HAP-1 (cell line): ENCODE measurements at regions not wholly inside any gene's neighbourhood (a gene's known extent, or its start where the extent isn't known, plus 50 kb on each side); places are given as distances from the start of the nearest gene placed in this dataset.

Experiments
- DNase-seq, 2 experiments: peaks; one replicate each; pipeline ENCODE4 v3.0.0-alpha.2; 2016 to 2020; ENCODE audit warnings: low spot score in 2 of 2
- H3K27me3 ChIP-seq: fragments of 250-450 bp; sonication (Bioruptor Pico); 2 replicates; pipeline ENCODE4 v1.5.1; 2020; ENCODE audit warnings: low read depth, mild to moderate bottlenecking, moderate library complexity
- H3K36me3 ChIP-seq: fragments of 250-450 bp; sonication (Bioruptor Pico); replicated peaks from 2 replicates; pipeline ENCODE4 v1.5.1; 2020; ENCODE audit warnings: mild to moderate bottlenecking
- H3K4me1 ChIP-seq: fragments of 250-450 bp; sonication (Bioruptor Pico); 2 replicates; pipeline ENCODE4 v1.5.1; 2020; ENCODE audit warnings: mild to moderate bottlenecking
- H3K4me3 ChIP-seq: fragments of 250-450 bp; sonication (Bioruptor Pico); 2 replicates; pipeline ENCODE4 v1.5.1; 2020; ENCODE audit warnings: mild to moderate bottlenecking, moderate library complexity
- H3K9me3 ChIP-seq: fragments of 250-450 bp; sonication (Bioruptor Pico); 2 replicates; pipeline ENCODE4 v1.5.1; 2020; ENCODE audit warnings: mild to moderate bottlenecking, moderate library complexity
- in situ Hi-C: fragments of 300-500 bp; cut with MboI; formaldehyde crosslinking; loops from 3 replicates; pipeline ENCODE4 v1.14.3; 2020; ENCODE audit warnings: low sequenced_read_pairs, inconsistent platforms, mixed read lengths

DNA sequence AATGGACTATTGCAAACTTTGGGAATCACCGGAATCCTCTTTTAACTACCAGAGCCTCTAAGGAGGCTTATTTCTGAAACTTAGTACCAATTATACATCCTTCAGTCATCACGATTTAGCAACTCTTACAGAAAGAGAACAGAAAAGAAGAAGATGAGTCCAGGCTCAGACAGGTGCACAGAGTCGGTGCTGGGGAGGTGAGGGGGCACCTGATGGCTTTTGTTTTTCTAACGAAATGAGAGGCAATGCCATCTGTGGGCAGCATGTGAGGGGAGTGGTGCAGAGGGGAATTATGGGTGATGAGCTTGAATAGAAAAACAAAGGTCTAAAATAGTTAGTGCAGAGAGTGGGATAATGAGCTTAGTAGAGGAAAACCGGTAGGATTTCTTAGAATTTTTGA, 522.6 kb downstream of the CMPK2 start:
- Histone ChIP-seq H3K4me3 (no peak overlapping the region), H3K36me3 (no peaks in the 10 kb centered on the region), H3K27me3 (no peaks in the 10 kb centered on the region; the same call in 1 of the 2 replicates), H3K9me3 (no peaks in the 10 kb centered on the region), H3K4me1 (no peaks in the 10 kb centered on the region)
- in situ Hi-C loops = no loop called here
- no peak for DNase-seq

GRCh38 chr2:6352247-6352646, 513.5 kb downstream of the CMPK2 start:
- no peak for DNase-seq
- Histone ChIP-seq H3K4me1 (no peaks in the 10 kb centered on the region), H3K9me3 (no peaks in the 10 kb centered on the region), H3K27me3 (no peaks in the 10 kb centered on the region), H3K4me3 (no peak overlapping the region), H3K36me3 (no peaks in the 10 kb centered on the region)
- in situ Hi-C loops = no loop called here

DNA sequence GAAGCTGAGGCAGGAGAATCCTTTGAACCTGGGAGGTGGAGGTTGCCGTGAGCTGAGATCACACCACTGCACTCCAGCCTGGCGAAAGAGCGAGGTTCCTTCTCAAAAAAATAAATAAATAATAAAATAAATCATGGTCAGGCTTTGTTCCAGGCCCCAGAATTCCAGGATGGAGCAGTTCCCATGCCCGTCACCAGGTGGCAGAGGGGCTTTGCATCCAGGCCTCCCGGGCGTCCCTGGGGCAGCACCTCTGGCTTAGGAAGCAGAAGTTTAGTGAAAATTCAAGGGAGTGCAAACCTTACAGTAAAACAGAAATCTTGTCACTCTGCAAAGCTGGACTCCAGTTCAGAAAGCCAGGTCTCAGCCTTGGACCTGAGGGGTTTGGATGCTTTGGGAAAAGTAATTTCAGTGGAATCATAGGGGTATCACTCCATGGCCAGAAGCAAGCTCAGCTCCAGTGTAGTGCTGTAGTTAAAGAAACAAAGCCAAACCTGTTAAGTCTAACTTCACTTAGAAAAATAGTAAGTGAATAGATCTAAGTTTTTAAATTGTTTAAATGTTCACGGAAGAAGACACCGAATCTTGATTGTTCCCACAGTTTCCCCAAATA, 512.7 kb downstream of the CMPK2 start:
- Histone ChIP-seq H3K36me3 (no peaks in the 10 kb centered on the region), H3K4me3 (no peak overlapping the region), H3K9me3 (no peaks in the 10 kb centered on the region), H3K27me3 (no peaks in the 10 kb centered on the region), H3K4me1 (no peaks in the 10 kb centered on the region)
- peak in 1 of 2 experiments; percentile 43 for DNase-seq
- in situ Hi-C loops = no loop called here

- in situ Hi-C loops = no loop called here
- DNase-seq = no peak
- no peaks in the 10 kb centered on the region for H3K9me3 ChIP-seq
- no peak overlapping the region for H3K4me3 ChIP-seq
- H3K27me3 ChIP-seq = no peaks in the 10 kb centered on the region
- no peaks in the 10 kb centered on the region for H3K36me3 ChIP-seq
- H3K4me1 ChIP-seq = no peaks in the 10 kb centered on the region
These were observed 512.0 kb downstream of the CMPK2 start for GRCh38 chr2:6353669-6354068.

DNA sequence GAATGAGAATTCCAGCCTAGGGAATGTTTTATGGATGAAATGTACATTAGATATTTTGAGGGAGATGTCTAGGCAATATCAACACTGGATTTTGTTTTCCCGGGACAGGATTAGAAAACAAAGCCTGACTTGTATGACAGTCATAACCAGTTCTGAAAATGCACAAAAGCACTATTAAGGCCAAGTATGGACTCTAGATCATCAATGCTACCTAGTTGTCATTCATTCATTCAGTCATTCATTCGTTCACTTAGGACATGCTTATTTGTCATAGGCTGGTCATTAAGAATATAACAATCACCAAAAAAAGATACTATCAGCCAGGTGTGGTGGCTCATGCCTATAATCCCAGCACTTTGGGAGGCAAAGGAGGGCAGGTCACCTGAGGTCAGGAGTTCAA, 511.2 kb downstream of the CMPK2 start:
- in situ Hi-C loops = no loop called here
- H3K36me3 ChIP-seq = no peaks in the 10 kb centered on the region

DNA sequence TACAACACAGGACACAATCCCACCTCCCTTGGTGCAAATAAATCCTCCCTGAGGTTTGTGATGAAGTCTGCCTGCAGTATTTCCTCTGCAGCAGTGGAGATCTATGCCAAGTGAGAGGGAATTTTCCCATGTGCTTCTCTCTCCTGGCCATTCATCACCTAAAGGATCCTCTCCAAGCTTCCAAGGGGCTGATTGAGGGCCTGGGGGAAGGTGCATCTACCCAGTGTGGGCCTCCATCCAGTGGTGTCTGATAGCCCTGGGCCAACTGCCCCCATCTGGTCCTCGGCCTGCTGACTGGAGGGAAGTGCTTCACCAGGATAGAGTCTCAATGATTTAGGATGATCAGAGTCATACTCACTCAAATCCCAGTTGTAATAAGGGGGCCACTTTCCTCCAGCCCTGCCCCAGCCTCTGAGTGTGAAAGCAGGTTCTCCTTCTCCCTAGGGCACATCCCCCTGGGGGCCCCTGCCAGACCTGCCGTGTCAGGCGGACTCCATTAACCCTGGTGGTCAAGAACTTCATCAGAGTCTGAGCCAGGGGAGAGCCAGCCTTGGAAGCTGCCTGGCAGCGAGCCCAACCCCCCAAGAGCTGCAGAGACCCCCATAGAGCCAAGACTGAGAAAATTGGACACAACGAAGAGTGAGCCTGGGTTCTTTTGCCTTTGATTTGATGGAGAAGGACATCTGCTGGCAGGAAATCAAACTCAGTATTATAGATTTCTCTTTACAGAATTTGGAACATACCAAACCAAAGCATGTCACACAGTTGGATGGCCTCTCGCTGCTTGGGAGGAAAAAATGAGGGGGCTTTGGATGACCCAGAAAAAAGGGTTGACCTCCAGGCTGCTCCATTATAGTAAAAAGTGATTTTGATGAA, 509.6 kb downstream of the CMPK2 start:
- no peak for DNase-seq
- no peaks in the 10 kb centered on the region for H3K27me3 ChIP-seq
- H3K36me3 ChIP-seq = no peaks in the 10 kb centered on the region
- in situ Hi-C loops = no loop called here
- no peaks in the 10 kb centered on the region for H3K4me1 ChIP-seq
- H3K4me3 ChIP-seq = no peak overlapping the region
- H3K9me3 ChIP-seq = no peaks in the 10 kb centered on the region

More for the DNA sequence above, 511.2 kb downstream of the CMPK2 start:
- no peaks in the 10 kb centered on the region for H3K4me1 ChIP-seq
- DNase-seq = no peak
- H3K9me3 ChIP-seq = no peaks in the 10 kb centered on the region
- no peak overlapping the region for H3K4me3 ChIP-seq
- H3K27me3 ChIP-seq = no peaks in the 10 kb centered on the region

GRCh38 chr2:6358546-6358945, 507.2 kb downstream of the CMPK2 start:
- Histone ChIP-seq H3K9me3 (no peaks in the 10 kb centered on the region), H3K27me3 (no peaks in the 10 kb centered on the region), H3K4me1 (no peaks in the 10 kb centered on the region), H3K4me3 (no peak overlapping the region), H3K36me3 (no peaks in the 10 kb centered on the region)
- DNase-seq = no peak
- in situ Hi-C loops = no loop called here

DNA sequence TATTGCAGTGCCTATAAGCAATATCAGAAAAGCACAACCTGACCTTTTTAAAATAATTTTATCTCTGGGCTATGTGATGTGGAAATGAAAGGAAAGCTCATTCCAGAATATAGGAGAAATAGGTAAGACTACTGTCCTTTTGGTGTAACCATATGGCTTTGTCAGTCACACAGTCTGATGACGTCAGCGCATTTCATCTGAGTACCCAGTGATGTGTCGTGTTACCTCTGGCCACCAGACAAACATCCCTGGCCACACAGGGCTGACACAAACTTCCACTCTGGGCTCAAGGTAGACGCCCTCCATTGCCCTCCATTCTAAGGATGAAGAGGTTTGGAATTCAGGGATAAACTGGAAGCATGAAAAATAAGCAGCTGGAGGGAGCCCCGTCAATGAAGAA, 506.7 kb downstream of the CMPK2 start:
- no peaks in the 10 kb centered on the region for H3K4me1 ChIP-seq
- no peaks in the 10 kb centered on the region for H3K27me3 ChIP-seq
- no peak for DNase-seq
- in situ Hi-C loops = no loop called here
- H3K4me3 ChIP-seq = no peak overlapping the region
- no peaks in the 10 kb centered on the region for H3K9me3 ChIP-seq
- no peaks in the 10 kb centered on the region for H3K36me3 ChIP-seq

GRCh38 chr2:6359964-6360363, 505.7 kb downstream of the CMPK2 start:
- Histone ChIP-seq H3K4me1 (no peaks in the 10 kb centered on the region), H3K27me3 (no peaks in the 10 kb centered on the region), H3K9me3 (no peaks in the 10 kb centered on the region), H3K4me3 (no peak overlapping the region), H3K36me3 (no peaks in the 10 kb centered on the region)
- in situ Hi-C loops = no loop called here
- no peak for DNase-seq

GRCh38 chr2:6362671-6363450, 502.8 kb downstream of the CMPK2 start:
- DNase-seq = no peak
- in situ Hi-C loops = no loop called here
- no peaks in the 10 kb centered on the region for H3K4me1 ChIP-seq

GRCh38 chr2:6368281-6368680, 497.4 kb downstream of the CMPK2 start:
- H3K9me3 ChIP-seq = peaks cover 3% of the 10 kb centered on the region; the same call in 1 of the 2 replicates
- no peak overlapping the region for H3K4me3 ChIP-seq
- DNase-seq = no peak
- H3K4me1 ChIP-seq = no peaks in the 10 kb centered on the region
- no peaks in the 10 kb centered on the region for H3K27me3 ChIP-seq
- in situ Hi-C loops = no loop called here
- no peaks in the 10 kb centered on the region for H3K36me3 ChIP-seq

More at GRCh38 chr2:6362671-6363450, 502.8 kb downstream of the CMPK2 start:
- H3K36me3 ChIP-seq = no peaks in the 10 kb centered on the region
- H3K9me3 ChIP-seq = peaks cover 3% of the 10 kb centered on the region; the same call in 1 of the 2 replicates
- H3K27me3 ChIP-seq = no peaks in the 10 kb centered on the region
- H3K4me3 ChIP-seq = no peak overlapping the region

- no peak for DNase-seq
- in situ Hi-C loops = no loop called here
- H3K4me3 ChIP-seq = no peak overlapping the region
- peaks cover 3% of the 10 kb centered on the region; the same call in 1 of the 2 replicates for H3K9me3 ChIP-seq
- H3K36me3 ChIP-seq = no peaks in the 10 kb centered on the region
- H3K27me3 ChIP-seq = no peaks in the 10 kb centered on the region
- no peaks in the 10 kb centered on the region for H3K4me1 ChIP-seq
These were observed 496.4 kb downstream of the CMPK2 start for GRCh38 chr2:6369266-6369665.

DNA sequence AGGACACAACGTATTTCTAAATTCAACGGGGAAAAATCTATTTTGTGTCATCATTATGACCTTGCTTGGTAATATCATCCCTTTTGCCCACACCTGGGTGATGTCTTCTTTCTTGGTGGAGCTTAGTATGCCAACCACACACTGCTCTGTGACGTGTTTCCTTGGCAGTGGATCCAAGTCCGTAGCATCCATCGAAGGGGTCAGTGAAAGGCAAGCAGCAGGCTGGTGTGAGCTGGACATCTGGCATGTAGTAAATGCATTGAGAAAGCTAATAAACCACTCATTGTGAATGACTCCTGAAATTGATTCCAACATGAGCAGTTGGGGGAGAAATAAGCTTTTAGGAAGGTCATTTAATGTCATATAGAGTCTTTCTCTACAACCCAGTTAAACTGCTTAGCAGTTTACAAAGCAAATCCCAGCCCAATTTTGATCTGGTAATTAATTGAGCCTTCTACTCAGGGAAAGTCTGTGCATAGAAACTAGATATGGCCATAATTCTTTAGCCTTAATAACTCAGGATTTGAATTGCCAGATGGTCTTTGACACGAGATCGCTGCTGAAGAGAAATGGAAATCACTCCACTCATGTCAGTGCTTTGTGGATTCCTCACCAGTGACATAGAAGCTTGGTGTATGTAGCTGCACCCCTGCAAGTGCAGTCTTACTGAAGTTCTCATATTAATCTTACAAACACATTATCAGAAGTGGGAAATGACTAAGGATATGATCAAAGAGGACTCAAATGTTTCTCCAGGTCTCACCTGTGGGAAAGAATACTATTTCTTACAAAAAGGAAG, 494.8 kb downstream of the CMPK2 start:
- no peaks in the 10 kb centered on the region for H3K36me3 ChIP-seq
- H3K27me3 ChIP-seq = no peaks in the 10 kb centered on the region
- no peak overlapping the region for H3K4me3 ChIP-seq
- in situ Hi-C loops = no loop called here
- DNase-seq = no peak
- H3K4me1 ChIP-seq = no peaks in the 10 kb centered on the region
- no peaks in the 10 kb centered on the region for H3K9me3 ChIP-seq
